Loucy (cell line): ENCODE measurements at regions not wholly inside any gene's neighbourhood (a gene's known extent, or its start where the extent isn't known, plus 50 kb on each side); places are given as distances from the start of the nearest gene placed in this dataset.

Source experiments
- CTCF ChIP-seq: fragments of 200-600 bp; sonication (generic); conservative IDR thresholded peaks from 2 replicates; pipeline ENCODE4 v1.5.1; 2014; ENCODE audit warnings: mild to moderate bottlenecking, antibody characterized with exemption, low read length
- EZH2phosphoT487 ChIP-seq: fragments of 200-600 bp; IDR thresholded peaks from 2 replicates; pipeline ENCODE4 v1.6.1; 2018; ENCODE audit warnings: antibody characterized with exemption, mild to moderate bottlenecking, moderate library complexity, borderline replicate concordance

- TF ChIP-seq CTCF (no peak), EZH2phosphoT487 (no peak)
These were observed 206.8 kb upstream of the FOXQ1 start for GRCh38 chr6:1104988-1105670.
